LNCaP clone FGC (cell line): ENCODE measurements at regions not wholly inside any gene's neighbourhood (a gene's known extent, or its start where the extent isn't known, plus 50 kb on each side); places are given as distances from the start of the nearest gene placed in this dataset.

Source experiments
- DNase-seq: peaks from one replicate; pipeline ENCODE4 v3.0.0-alpha.2; 2011; ENCODE audit warnings: low read depth
- H3K4me3 ChIP-seq: 2 replicates; pipeline ENCODE4 v1.5.1; 2011; ENCODE audit warnings: mild to moderate bottlenecking, low read depth, low read length, control low read depth
- CTCF ChIP-seq: IDR thresholded peaks from 2 replicates; pipeline ENCODE4 v1.5.1; 2012; ENCODE audit warnings: mild to moderate bottlenecking; ENCODE audit not compliant: control insufficient read depth, insufficient read depth; ENCODE audit errors: extremely low read depth

GRCh38 chr11:81470446-81470845, 1263.2 kb downstream of the FAM181B start:
- TF ChIP-seq CTCF, result no peak
- peak; percentile 30 for DNase-seq

GRCh38 chr11:81459766-81460306, 1273.8 kb downstream of the FAM181B start:
- no peak for TF ChIP-seq CTCF
- no peak overlapping the region for H3K4me3 ChIP-seq
- no peak for DNase-seq

More at GRCh38 chr11:81470446-81470845, 1263.2 kb downstream of the FAM181B start:
- no peak overlapping the region for H3K4me3 ChIP-seq

GRCh38 chr11:81449588-81450156, 1284.0 kb downstream of the FAM181B start:
- TF ChIP-seq CTCF, result no peak
- DNase-seq, result no peak
- no peak overlapping the region for H3K4me3 ChIP-seq

GRCh38 chr11:81444297-81444696, 1289.4 kb downstream of the FAM181B start:
- TF ChIP-seq CTCF, result peak; percentile 43

GRCh38 chr11:81432333-81432732, 1301.3 kb downstream of the FAM181B start:
- no peak for TF ChIP-seq CTCF
- no peak for DNase-seq
- no peak overlapping the region for H3K4me3 ChIP-seq

More at GRCh38 chr11:81444297-81444696, 1289.4 kb downstream of the FAM181B start:
- no peak for DNase-seq
- H3K4me3 ChIP-seq, result no peak overlapping the region

- no peak for DNase-seq
- no peak overlapping the region for H3K4me3 ChIP-seq
- no peak for TF ChIP-seq CTCF
Measured at GRCh38 chr11:81424822-81425221, 1308.8 kb downstream of the FAM181B start.

GRCh38 chr11:81422402-81422801, 1311.3 kb downstream of the FAM181B start:
- no peak overlapping the region for H3K4me3 ChIP-seq
- no peak for DNase-seq
- no peak for TF ChIP-seq CTCF
